ENCODE measurements at regions not wholly inside any gene's neighbourhood (a gene's known extent, or its start where the extent isn't known, plus 50 kb on each side); places are given as distances from the start of the nearest gene placed in this dataset.

GRCh38 chr2:31726457-31726856 lies 145.7 kb upstream of the SRD5A2 start:
- DNase-seq (ENCODE audit: extremely low spot score), result no peak
- no peak overlapping the region for H3K4me3 ChIP-seq
- H3K27me3 ChIP-seq, result no peaks in the 10 kb centered on the region
- intact Hi-C loops (cut with DNase I), result no loop called here
- no peaks in the 10 kb centered on the region for H3K4me1 ChIP-seq
- H3K27ac ChIP-seq (replicated peaks in 1 of 4), result no peak overlapping the region
- TF ChIP-seq CTCF (IDR thresholded peaks at IDR 0.05) (no peak), POLR2AphosphoS5 (IDR thresholded peaks at IDR 0.05) (no peak), EP300 (IDR thresholded peaks at IDR 0.05) (no peak), POLR2A (IDR thresholded peaks at IDR 0.05; ENCODE audit: low read depth) (no peak)
- no peaks in the 10 kb centered on the region for H3K9me3 ChIP-seq
- H3K36me3 ChIP-seq, result no peaks in the 10 kb centered on the region
- WGBS, result 85% methylated on average over 2 of the region's 2 CpGs

GRCh38 chr2:31725444-31725843 lies 144.7 kb upstream of the SRD5A2 start:
- H3K4me3 ChIP-seq, result no peak overlapping the region
- no peaks in the 10 kb centered on the region for H3K4me1 ChIP-seq
- H3K9me3 ChIP-seq, result no peaks in the 10 kb centered on the region
- DNase-seq (ENCODE audit: extremely low spot score), result no peak
- no peaks in the 10 kb centered on the region for H3K27me3 ChIP-seq
- TF ChIP-seq CTCF (IDR thresholded peaks at IDR 0.05) (no peak), POLR2AphosphoS5 (IDR thresholded peaks at IDR 0.05) (no peak), EP300 (IDR thresholded peaks at IDR 0.05) (no peak), POLR2A (IDR thresholded peaks at IDR 0.05; ENCODE audit: low read depth) (no peak)
- H3K36me3 ChIP-seq, result no peaks in the 10 kb centered on the region
- no peak overlapping the region for H3K27ac ChIP-seq (replicated peaks in 1 of 4)
- WGBS, result 90% methylated on average over 3 of the region's 3 CpGs
- intact Hi-C loops (cut with DNase I), result no loop called here

GRCh38 chr2:31711737-31712136 lies 131.0 kb upstream of the SRD5A2 start:
- no peak for TF ChIP-seq EP300 (IDR thresholded peaks at IDR 0.05)
- no peak for TF ChIP-seq POLR2A (IDR thresholded peaks at IDR 0.05; ENCODE audit: low read depth)
- TF ChIP-seq CTCF (IDR thresholded peaks at IDR 0.05), result no peak
- TF ChIP-seq POLR2AphosphoS5 (IDR thresholded peaks at IDR 0.05), result no peak
- Histone ChIP-seq H3K4me3 (no peak overlapping the region), H3K36me3 (no peaks in the 10 kb centered on the region), H3K27me3 (no peaks in the 10 kb centered on the region), H3K9me3 (no peaks in the 10 kb centered on the region), H3K27ac (replicated peaks in 1 of 4) (no peak overlapping the region), H3K4me1 (no peaks in the 10 kb centered on the region)
- no peak for DNase-seq (ENCODE audit: extremely low spot score)
- intact Hi-C loops (cut with DNase I), result no loop called here

GRCh38 chr2:31710121-31710520 lies 129.4 kb upstream of the SRD5A2 start:
- 86% methylated on average over 2 of the region's 2 CpGs for WGBS

More at GRCh38 chr2:31710121-31710520, 129.4 kb upstream of the SRD5A2 start:
- DNase-seq (ENCODE audit: extremely low spot score), result no peak
- H3K27me3 ChIP-seq, result no peaks in the 10 kb centered on the region
- no peaks in the 10 kb centered on the region for H3K4me1 ChIP-seq
- no peaks in the 10 kb centered on the region for H3K36me3 ChIP-seq
- TF ChIP-seq POLR2AphosphoS5 (IDR thresholded peaks at IDR 0.05) (no peak), EP300 (IDR thresholded peaks at IDR 0.05) (no peak), POLR2A (IDR thresholded peaks at IDR 0.05; ENCODE audit: low read depth) (no peak), CTCF (IDR thresholded peaks at IDR 0.05) (no peak)
- no peak overlapping the region for H3K27ac ChIP-seq (replicated peaks in 1 of 4)
- intact Hi-C loops (cut with DNase I), result no loop called here
- no peaks in the 10 kb centered on the region for H3K9me3 ChIP-seq
- no peak overlapping the region for H3K4me3 ChIP-seq

Measured in esophagus muscularis mucosa (tissue), 4 donors.